NCI-H187 (cell line): ENCODE measurements at regions not wholly inside any gene's neighbourhood (a gene's known extent, or its start where the extent isn't known, plus 50 kb on each side); places are given as distances from the start of the nearest gene placed in this dataset.
"Not testable (repeated sequence)": the region's sequence is repeated elsewhere in the genome, so short reads cannot be mapped to it uniquely, and the experiment has no call there.

Experiments used
- DNase-seq, 2 experiments: peaks; one replicate each; lab custom pipeline; 2025; lab: John Stamatoyannopoulos, UW

DNA sequence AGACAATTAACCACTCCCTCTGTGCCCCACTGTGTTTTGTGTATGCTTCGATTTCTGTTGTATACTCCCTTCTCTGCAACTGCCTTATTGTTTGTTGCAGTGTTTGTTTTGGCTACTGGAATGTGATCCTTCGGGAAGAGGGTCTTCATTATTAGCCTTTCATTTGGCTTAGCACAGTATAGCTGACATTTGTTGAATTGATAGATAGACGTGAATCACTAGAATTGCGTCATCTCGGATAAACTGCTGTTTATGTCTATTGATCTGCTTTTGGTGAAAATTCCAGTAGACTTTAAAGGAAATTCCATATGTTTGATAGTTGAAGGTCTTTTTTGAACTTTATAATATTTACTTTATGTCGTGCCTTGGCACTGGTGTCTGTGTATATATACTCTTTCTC lies 189.9 kb upstream of the EYA4 start:
- DNase-seq, result no peak

DNA sequence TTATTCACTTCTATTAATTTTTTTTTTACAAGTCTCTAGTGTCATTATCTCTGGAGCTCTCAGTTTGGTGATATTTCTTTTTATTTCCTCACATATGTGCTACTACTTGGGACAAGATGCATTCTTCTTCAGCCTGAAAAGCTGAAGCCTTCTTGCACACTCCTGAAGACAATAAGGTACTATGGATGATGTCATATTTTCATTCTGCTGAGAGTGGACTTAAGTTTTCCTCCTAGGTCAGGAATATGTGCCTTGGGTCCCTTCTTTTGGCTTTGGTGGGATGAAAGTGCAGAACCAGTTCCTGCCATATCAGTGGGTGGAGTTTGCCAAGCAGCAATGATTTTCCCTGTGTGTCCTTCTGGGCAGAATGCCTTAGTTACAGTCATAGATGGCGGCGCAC lies 188.7 kb upstream of the EYA4 start:
- DNase-seq, result no peak

DNA sequence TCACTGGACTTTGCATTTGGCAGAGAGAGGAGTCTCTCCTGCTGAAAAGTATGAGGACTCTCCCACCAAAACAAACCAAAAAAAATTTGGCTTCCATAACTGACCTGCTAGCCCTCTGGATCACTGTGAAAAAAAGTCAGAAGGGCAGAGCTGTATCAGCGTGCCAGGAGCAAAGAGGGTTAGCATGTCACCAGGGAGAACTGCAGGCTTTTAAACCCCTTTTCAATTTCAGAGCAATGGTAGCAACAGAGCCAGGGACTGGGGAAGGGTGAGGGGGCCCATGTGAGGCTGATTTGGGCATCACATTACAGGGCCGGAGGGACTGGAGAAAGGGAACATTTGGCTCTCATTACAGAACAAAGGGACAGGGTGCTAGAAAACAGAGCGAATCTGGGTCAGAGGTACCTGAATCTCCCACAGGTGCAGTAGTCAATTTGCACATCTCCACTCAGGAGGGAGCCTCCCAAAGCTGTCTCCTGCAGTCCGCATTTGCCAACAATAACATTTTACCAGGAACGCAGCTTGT lies 185.7 kb upstream of the EYA4 start:
- DNase-seq, result no peak

DNA sequence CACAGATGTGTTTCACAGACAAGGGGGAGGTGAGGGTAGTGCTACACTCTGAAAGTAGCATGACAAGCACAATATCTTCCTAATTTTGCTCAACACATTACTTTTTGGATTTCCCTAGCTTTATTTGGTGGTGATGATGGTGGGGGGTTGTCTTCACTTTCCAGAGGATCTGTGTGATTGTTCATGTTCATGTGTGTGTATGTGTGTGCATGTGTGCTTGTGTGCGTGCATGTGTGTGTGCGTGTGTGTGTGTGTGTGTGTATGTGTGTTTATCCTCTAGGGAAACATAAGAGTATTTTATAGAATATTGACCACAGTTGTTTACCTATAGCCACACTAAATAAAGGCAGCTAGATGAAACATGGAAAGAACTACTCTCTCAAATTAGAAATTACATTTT lies 183.8 kb upstream of the EYA4 start:
- DNase-seq, result no peak

DNA sequence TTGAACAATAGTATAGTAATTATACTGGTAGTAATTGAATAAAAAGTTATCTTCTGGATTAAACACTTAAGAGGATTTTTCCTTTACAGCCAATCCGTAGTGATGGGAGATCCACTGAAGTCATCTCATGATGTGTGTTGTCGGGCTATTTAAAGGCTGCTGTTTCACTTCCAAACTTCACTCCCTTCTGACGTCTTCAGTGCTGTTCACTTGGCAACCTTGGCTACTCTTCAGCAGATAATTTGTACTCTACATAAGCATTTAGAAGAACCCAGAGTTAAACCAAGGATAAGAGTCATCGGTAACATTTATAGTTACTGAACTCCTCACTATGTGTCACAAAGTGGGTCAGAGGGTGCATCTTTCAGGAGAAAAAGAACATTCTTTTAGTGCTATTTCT lies 179.1 kb upstream of the EYA4 start:
- DNase-seq, result no peak

DNA sequence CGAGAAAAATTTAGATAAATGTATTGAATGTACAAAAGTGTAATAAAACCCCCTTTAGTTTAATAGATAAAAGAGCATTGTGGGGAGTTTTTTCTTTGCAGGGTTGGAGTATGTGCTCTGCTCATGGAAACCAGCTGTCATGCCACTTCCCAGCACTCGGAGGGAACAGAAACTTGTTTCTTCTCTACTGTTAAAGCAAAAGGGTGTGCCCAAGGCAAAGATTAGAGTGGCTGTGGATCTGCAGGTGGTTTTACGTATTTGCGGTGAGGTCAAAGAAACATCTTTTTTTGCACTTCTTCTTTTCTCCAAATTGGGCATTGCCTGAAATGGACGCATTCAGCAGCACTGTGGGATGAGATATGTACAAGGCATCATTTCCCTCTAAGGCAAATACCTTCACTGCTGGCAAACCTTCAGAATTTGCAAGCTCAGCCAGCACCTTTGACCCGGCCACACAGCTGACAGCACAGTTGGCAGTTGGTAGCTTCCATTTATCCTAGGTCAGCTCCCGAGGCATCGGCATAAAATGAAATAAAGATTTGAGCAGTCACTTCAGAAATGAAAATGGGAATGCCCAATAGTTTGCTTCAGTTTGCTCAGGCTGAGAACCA lies 178.4 kb upstream of the EYA4 start:
- no peak for DNase-seq

DNA sequence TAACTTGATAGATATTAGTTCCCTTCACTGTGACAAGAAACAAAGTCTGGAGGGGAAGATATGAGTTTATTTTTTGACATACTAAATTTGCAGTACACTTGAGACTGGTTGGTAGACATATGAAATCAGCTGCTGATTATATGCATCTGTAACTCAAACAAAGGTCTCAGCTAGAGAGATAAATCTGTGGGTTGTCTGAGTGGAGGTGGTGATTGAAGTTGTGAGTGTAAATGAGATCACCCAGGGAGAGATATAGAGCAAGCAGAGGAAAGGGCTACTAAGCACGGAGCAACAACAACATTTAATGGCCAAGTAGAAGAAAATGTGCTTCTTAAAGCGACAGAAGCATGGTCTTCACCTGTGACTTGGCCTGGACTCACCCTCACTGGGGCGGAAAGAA lies 173.2 kb upstream of the EYA4 start:
- no peak for DNase-seq

DNA sequence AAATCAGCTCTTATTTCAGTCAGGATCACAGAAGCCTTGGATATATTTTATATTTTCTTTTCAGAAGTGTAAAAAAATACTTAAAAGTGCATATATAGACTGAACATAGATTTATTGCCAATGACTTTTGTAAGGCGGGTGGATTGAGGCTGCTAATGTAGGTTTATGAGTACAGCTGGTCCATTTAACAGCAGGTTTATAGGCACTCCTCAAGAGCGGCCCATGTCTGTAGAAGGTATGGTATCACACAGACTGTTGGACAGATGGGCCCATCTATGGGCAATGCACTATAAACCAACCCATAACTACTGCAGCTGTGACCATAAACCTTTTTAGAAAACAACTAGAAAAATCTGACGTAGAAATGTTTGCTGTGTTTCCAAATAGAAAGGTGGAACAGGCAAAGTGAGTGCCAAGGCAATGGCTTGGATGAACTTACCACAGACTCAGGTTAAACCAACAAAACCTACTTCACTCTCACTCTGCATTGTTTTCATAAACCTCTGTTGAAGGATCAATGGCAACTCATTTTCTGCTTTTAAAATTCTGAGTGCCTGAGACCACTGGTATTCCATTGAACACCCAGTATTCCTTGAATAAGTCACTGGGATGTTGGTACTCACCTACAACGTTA lies 170.6 kb upstream of the EYA4 start:
- no peak for DNase-seq

DNA sequence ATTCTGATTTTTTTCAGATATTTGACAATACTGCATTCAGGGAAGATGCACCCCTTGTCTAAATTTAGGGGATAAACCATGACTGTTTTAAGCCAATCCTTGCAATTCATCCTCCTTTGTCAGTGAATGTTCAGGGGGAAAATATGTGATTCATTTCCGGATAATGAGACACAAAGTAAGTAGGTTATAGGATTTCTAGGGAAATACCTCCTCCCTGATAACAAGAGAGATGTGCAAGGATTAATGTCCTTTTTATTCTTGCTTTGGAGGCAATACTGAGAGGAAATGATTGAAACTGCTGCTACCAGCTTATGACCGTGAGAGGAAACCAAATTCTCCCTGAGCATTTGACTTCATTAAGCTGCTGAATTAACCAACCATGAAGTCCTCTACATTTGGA lies 161.3 kb upstream of the EYA4 start:
- no peak for DNase-seq

DNA sequence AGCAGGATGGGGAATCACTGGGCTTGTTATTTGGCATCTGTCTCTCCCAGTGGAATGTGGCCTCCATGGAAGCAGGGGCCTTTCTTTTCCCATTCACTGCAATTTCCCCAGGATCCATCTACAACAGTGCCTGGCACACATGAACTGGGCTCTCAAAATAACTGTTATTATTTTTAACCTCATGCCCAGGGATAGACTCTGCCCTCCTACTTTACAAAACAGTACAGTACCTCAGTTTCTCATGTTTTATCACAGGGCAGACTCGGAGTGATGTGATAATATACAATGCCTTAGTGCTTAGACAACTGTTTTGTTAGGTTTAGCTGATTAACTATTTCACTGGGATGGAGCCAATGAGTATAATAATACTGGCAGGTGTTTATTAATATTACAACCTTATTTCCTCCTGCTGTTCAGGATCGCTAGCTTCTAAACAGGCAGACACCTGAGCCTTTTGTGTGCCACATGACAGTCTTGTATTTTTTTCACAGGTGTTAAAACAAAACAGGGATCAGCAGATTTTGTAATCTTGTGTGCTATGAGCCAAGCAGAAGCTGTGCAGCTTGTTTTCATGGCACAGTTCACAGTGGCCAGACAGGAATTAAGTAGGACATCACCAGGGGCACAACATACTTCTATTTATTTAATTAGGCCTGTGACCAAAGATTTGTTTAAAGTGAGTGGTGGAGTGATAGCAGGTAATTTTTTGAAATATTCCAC lies 157.7 kb upstream of the EYA4 start:
- DNase-seq, result no peak

DNA sequence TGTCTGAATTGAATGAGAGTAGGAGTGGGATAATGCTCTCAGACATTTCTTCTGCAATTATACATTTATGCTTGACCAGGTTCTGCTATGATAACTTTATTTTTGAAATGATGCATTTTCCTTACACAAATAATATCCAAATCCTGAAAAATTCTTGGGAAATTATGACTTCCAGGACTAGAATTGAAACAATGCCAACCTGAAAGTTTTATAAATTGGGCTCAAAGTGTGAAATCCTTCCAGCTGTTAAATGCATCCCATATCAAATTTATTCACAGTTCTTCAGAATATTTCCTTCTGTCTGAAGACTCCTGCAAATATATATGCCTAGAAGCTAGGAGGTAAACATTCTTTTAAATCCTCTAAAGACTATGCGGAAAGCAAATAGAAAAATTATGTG lies 155.7 kb upstream of the EYA4 start:
- DNase-seq, result no peak

DNA sequence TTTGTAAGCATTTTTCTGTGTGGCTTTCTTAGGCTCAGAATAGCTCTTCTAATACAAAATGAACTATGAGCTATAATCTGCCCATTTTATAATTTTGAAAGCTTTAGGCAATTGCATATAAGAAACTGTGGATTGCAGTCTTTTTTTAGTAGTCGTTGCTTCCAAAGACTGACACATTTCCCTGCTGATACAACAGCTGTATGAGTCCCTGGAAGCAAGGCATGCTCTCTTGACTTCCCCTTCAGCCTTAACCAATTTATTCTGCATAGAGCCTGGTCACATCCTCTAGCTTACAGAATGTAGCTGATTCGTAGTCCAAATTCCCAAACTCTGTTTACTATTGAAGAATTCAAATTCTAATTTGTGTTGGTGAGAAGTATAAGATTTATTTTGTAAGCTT lies 155.3 kb upstream of the EYA4 start:
- no peak for DNase-seq

DNA sequence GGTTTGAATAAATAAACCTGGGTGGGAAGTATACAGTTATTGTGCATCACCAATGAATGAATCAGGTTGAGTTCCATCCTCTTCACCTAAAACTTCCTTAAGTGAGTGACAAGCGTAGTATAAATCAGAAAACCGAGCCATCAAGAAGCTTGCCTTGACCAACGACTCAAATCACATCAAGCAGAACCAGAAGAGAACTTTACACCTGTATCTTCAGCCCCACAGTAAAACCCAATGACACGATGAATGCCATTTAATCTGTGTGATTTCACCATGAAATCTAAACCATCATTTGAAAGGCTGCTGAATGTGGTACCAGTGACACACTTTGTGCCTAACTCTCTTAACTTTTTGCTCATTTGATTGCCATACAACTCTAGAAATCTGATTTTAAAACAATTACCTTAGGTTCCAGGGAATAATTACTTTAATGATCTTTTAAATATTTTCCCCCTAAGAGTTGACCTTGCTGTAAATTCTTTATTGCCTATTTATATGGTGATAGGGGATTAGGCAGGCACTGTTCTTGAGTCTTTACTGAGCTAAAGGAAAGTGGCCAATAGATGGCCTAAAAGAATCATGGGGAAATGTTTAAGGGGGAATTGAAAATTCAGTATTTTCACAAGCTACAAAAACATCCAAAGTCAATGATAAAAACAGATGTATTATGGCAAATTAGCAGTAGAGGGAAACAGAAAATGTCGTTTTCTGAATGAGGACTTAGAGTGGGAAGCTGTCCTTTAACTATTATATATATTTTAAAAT lies 152.0 kb upstream of the EYA4 start:
- no peak for DNase-seq

DNA sequence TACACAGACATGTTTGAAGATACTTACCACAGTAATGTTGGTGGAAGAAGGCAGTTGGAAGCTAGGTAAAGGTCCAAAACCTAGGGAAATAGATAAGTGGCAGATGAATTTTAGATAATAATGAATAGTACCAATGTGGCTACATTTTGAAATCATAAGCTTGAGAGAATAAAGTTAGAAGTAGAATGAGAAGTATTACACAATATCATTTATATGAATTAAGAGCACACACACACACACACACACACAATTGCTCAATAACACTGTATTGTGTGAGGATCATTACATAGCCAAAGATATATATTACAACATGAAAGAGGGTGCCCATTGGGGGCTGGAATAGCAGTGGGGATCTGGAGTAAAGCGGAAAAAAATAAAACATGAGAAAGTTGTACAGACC lies 149.0 kb upstream of the EYA4 start:
- DNase-seq, result no peak

DNA sequence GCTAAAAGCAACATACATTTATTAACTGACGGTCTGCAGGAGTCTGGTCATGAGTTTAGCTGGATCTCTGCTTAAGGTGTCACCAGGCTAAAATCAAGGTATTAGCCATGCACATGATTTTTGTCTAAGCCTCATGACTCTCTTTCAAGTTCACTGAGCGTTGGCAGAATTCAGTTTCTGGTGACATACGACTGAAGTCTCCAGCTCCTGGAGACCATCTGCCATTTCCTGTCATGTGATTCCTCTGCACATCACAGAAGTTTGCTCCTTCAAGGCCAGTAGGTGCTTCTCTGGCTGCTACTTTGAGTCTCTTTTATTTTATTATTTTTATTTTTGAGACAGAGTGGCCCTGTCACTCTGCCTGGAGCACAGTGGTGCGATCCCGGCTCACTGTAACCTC lies 148.4 kb upstream of the EYA4 start:
- no peak for DNase-seq

DNA sequence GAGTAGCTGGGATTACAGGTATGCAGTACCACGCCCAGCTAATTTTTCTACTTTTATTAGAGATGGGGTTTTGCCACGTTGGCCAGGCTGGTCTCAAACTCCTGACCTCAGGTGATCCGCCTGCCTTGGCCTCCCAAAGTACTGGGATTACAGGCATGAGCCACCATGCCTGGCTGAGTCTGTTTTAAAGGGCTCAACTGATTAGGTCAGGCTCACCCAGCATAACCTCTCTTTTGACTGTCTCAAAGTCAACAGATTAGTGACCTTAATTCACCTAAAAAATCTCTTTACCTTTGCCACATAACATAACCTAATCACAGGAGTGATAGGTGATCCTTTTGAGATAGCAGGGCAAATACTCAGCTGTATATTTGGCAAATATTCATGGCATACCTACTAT lies 147.9 kb upstream of the EYA4 start:
- DNase-seq, result not testable (repeated sequence)

DNA sequence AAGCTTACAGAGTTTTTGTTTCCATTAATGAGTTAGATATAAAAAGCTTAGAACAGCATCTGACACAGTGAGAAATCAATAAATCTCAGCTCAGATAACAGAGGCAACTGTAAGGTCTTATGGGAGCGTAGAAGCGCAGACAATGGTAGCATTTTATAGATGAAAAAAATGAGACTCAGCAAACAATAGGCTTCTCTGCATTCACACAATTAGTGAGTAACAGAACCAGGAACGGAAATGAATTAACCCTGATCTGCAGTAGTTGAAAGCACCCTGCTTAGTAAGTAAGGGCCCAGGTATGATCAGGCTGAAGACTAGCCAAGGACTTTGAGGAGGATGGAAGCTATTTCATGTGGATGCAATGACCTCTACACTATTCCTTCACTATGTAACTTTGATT lies 147.2 kb upstream of the EYA4 start:
- DNase-seq, result no peak

DNA sequence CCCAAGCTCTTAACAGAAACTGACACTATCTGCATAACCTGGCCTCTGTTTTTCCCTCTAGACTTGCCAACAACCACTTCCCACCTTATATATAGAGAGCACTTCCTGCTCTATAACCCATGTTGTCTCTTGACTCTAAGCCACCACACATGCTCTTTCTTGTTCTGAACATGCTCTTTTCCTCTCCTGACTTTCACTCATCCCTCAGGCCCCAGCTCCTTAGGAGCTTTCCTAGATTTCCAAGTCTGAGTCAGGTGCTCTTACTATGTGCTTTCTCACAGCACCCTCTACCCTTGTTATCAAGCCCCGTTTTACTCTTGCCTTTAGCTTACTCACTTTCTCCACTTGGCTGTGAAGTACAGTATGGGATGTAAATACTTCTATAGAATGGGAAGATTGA lies 143.9 kb upstream of the EYA4 start:
- no peak for DNase-seq

DNA sequence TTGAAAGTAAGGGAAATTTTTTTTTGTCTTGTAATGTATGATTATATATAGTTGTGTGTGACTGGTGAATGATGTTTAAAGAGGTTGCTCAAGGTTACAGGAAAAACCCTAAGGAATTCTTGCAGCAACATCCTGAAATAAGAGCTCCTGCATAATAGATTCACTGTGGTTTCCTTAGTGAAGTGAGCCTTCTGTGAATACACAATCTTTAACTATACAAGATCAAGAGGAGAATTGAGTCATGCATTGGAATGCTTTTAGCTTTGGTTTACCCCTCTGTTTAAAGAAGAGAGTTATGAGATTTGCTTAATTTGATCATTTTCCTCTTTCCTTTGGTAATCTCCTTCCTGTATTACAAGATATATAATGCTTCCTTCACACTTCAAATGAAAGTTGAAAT lies 141.6 kb upstream of the EYA4 start:
- DNase-seq, result no peak

DNA sequence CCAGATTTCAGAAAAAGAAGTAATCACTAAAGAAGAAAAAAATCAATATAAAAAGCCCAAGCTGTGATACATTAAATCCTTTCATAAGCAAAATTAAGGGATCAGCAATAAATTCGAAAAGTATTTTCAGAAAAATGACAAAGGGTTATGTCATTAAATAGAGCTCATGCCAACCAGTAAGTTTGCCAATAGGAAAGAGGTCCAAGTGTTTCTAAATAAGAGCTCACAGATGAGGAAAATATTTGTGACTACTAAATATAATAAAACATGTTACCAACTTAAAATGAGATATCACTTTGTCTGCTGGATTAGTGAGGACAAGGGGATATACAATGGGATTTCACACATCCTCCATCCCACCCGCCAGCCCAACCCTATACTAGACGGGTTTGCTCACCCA lies 140.3 kb upstream of the EYA4 start:
- DNase-seq, result no peak

DNA sequence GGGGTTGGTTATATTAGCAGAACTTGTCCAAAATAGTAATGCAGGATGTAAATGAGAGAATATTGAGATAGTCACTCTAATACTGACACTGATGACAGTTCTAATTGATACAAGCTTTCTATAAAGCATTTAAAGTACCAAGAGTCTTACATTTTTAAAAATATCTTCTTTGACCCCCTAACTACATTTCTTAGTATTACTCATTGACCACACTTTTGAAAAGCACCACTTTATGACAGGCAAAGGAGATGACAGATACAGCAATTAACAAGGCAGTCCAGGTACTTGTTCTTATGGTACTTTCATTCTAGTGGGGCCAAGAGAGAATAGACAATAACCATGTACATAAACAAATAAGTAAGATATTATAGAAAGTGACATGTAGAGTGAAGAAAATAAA lies 139.4 kb upstream of the EYA4 start:
- no peak for DNase-seq

DNA sequence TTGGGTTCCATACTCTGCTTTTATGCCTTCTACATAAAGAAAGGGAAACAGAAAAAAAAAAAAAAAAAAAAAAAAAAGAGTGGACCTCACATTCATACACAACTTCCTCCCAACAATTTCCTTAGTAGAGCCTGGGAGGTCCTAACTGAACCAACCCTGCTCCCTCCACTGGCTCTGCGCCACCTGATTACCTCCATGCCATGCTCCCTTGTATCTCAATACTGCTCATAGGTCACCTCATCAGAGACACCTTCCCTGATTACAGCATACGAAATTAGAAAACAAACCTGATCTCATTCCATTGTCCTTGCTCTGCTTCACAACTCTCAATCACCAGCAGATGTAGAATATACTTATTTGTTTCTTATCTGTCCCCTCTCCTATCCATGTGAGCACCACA lies 134.2 kb upstream of the EYA4 start:
- DNase-seq, result no peak

DNA sequence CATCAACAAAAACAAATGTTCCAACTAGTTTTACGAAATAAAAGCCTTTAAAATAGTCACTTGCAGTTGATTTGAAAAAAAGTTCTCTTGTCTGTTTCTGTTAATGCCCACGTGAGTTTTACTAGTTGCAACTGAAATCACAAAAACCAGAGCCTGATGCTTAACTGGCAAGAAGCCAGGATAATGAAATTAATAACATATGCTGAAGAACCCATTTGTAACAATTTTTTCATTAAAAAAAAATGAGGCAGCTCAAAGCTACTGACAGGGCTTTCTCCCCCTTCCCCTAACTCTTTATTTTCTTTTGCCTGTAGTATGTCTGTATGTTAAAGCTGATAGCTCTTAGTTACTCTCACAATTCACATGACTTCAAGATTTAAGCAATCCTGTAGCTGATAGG lies 132.7 kb upstream of the EYA4 start:
- DNase-seq, result no peak
